GM19324 (cell line): ENCODE measurements at regions not wholly inside any gene's neighbourhood (a gene's known extent, or its start where the extent isn't known, plus 50 kb on each side); places are given as distances from the start of the nearest gene placed in this dataset.
"Not testable (repeated sequence)": the region's sequence is repeated elsewhere in the genome, so short reads cannot be mapped to it uniquely, and the experiment has no call there.

Experiments used
- ATAC-seq: cut with Tn5 transposase; IDR thresholded peaks from one replicate; pipeline ENCODE4 v1.9.1; 2021; ENCODE audit warnings: mild to moderate bottlenecking, moderate library complexity; ENCODE audit not compliant: unreplicated experiment, low FRiP score

DNA sequence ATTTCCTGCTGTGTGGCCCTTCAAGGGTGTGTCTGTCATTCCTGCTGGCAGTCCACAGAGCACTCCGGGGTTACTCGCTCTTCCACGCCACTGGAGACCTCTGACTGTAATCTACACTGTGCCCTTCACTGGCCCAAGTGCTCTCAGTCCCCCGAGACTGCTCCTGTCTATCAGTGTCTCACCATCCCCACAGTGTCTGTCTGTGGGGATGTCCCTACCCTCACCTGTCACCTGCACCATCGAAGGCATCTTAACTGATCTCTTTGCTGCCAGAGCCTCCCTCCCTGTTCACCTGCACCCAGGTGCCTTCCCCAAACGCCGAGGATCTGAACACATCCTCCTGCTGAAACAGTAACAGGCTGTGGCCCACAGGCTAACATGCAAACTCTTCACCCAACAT is 136.7 kb downstream of the MATN1 start:
- no peak for ATAC-seq

DNA sequence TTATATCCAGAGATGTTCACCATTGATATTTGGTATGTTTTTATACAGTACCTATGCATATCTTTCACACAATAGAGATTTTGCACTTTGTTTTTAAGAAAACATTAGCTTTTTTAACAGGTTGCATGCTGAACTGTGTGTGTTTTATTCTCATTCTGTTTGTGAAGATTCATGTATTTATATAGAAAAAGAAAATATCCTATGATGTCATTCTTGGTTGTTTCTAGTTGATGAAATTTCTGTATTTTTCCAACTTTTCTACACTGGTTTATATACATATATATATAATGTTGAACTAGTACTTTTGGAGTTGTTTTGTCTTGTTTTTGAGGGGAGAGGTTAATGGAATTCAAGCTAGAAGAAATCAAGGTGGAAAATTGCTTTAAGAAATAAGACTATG is 143.8 kb downstream of the MATN1 start:
- no peak for ATAC-seq

DNA sequence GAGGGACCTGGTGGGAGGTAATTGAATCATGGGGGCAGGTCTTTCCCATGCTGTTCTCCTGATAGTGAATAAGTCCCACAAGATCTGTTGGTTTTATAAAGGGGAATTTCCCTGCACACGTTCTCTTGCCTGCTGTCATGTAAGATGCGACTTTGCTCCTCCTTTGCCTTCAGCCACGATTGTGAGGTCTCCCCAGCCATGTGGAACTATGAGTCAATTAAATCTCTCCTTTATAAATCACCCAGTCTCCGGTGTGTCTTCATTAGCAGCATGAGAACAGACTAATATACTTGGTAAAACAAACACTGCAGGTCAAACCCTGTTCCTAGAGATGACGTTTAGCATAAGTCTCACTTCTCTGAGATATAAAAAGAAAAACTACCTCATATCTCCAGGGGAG is 148.3 kb downstream of the MATN1 start:
- ATAC-seq = no peak

DNA sequence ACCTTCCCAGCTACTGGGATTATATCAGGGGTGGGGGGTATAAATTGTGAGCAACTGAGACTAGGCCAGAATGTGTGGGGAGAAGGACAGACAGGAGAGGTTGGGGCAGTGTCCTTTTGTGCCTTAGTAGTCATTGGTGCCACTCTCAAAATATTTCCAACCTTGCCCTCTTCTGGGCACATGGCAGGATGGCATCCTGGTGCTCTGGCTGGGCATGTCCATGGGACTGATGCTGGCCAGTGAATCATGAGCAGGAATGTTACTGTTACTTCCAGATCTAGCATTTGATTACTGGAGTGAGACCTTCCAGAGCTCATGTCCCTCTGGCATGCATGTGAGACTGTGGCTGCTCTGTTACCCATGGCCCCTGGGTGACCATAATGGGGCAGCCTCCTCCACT is 151.2 kb downstream of the MATN1 start:
- no peak for ATAC-seq

DNA sequence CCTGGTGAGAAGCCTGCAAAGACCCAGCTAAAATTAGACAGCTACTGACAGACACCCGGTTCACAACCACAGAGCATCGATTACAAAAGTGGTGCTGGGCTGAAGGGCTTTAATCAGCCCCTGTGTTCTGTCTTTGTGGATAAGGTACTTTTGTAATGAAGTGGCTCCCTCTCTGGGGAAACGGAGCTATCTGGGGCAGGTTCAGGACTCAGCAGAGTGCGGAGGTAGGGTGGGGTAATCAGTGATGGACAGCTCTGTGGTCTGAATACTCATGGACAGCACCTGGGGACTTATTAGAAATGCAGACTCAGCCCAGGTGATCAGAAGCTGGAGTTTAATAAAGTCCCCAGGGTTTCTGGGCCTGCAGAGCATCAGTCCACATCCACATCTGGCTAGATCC is 152.0 kb downstream of the MATN1 start:
- ATAC-seq = no peak

DNA sequence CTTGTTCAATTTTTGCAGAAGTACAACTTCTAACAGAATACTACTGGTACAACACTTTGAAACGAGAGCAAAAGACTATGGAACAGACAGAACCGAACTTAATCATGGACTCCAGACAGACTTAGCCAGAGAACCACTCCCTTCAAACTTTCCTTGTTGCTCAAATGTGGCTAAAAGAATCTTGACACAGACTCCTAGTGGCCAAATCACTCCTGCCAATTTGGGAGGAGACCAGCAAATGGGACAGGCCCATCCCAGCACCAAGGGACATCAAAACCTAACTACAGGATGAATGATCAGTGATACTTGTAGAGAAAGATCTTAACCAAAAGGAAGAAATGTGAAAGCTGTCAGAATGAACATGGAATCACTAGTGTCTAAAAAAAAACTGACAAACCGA is 154.0 kb downstream of the MATN1 start:
- no peak for ATAC-seq

DNA sequence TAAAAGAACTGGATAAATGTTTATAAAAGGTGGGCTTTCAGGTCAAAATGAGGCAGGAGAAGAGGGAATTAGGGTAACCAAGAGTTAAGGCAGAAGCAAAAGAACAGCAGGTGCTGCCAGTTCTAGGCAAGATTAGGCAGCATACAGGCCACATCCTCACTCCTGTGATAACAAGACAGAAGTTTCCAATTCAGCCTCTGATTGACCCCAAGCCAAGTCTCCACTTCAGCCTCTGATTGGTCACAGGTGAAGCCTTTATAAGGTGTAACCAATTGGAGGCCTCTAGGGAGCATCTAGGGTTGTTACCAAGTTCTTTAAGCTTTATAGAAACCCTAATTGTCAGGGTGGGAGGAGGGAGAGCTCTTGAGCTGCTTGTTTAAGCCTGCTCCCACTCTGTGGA is 160.8 kb downstream of the MATN1 start:
- no peak for ATAC-seq

DNA sequence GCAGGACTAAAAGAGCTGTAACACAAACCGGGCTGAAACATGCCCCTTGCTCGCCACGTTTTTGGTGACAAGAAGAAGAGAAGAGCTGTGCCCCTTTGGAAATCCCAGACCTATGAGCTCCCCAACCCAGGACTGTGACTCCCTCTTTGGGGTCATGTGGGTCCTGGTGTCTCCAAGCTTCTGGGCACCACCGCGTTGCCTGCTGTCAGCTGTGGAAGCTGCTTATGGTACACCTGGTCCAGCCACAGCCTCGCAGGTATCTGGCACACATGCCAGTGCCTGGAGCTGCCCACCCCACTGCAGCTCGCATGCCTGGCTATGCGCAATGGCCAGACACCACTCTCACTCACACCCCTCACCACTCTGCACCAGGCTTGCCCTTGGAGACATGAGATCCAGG is 171.8 kb downstream of the MATN1 start:
- no peak for ATAC-seq

DNA sequence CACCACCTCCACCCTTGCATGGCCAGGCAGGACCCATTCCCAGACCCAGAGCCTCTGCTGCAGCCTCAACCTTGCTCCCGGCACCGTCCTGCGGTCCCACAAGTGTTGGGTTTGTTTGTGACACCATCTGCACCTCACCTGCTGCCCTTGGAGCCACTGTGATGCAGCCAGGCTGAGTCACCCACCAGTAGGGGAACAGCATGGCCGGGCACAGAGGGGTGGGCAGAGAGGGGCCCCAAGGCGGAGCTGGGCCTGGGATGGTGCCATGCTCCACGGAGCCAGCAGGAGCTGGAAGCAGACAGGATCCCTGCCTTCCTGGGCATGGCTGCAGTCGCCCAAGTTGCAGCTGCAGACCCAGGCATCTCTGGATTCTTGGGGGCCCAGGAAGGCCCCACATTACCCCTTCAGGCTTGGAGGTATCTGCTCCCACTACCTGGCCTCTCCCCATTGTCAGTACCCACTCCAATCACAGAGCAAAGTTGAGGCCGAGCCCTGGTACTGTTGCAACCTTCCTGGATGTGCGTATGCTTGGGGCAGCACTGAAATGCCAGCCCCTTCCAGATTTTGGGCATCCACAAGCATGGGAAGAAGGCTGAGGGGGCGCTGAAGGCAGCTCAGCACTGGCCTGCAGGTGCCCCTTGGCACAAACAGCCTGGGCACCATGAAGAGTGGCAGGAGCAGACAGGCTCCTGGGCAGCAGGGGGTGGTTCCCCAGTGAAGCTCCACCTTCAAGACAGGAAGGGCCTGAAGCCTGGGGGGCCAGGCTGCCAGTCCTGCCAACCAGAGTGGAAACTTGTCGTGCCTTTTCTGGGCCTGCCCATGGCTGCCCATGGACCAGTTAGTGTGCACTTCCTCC is 172.8 kb downstream of the MATN1 start:
- ATAC-seq = no peak

DNA sequence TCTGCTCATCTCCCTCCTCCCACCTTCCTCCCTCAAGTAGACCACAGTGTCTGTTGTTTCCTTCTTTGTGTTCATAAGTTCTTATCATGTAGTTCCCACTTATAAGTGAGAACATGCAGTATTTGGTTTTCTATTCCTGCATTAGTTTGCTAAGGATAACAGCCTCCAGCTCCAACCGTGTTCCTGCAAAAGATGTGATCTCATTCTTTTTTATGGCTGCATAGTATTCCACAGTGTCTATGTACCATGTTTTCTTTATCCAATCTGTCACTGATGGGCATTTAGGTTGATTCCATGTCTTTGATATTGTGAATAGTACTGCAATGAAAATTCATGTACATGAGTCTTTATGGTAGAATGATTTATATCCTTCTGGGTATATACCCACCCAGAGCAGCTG is 173.5 kb downstream of the MATN1 start:
- ATAC-seq = not testable (repeated sequence)

DNA sequence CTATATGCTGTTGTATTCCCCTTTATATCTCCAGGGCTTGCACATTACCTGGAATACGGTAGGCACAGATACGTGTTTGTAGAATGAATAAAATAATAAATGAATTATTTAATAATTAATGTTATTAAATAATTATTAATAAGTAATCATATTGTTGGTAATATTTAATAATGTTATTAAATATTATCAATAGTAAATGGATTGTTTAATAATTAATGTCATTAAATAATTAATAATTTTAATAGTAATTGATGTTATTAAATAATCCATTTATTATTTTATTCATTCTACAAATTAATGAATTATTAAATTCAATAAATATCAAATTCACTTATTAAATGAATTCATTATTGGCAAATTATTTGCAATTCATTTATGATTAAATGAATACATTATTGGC is 175.1 kb downstream of the MATN1 start:
- ATAC-seq = no peak

DNA sequence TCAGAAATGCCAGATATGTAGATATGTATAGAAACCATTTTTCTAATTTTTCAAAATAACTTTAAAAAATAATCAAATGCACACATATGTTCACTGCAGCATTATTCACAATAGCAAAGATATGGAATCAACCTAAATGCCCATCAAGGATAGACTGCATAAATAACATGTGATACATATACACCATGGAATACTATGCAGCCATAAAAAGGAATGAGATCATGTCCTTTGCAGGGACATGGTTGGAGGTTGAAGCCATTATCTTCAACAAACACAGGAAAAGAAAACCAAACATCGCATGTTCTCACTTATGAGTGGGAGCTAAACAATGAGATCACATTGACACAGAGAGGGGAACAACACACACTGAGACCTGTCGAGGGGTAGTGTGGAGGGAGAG is 176.1 kb downstream of the MATN1 start:
- ATAC-seq = not testable (repeated sequence)

DNA sequence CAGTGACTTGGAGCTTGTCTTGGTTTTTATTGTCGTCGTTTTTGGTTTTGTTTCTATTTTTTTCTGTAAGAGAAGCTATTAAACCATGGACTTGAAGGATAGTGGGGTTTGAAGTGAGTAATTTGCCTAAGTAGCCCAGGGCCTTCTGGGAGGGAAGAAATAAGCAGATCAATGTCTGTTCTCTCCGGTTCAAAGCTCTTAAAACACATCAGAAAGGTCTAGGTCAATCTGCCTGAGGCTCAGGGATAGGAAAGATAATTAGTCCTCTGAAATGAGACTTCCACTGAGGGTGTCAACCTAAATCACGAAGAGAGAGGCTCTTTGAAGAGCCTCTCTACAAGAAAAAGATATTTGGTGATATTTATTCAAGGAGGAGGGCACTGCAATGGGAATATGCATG is 178.0 kb downstream of the MATN1 start:
- ATAC-seq = no peak

DNA sequence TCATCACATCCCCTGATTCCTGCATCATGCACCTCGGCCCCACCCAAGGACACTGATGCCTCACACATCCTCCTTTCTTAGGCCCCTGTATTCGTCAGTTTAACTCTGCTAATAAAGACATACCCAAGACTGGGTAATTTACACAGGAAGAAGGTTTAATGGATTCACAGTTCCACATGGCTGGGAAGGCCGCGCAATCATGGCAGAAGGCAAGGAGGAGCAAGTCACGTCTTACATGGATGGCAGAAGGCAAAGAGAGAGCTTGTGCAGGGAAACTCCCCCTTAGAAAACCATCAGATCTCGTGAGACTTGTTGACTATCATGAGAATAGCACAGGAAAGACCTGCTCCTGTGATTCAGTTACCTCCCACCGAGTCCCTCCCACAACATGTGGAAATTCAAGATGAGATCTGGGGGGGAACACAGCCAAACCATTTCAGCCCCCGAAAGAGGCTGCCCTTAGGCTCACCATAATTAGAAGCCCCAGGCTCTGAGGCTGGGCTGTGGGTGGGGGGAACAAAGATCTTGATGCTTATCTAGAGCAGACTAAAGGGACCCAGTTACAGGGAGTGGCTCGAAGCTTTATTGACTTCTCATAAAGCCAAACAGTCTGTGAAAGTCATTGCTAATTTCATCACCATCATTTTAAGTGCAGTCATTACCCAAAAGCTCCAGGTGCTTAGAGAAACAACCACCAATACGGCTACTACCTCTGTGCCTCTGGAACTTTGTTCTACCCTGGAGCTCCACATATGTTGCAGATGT is 181.5 kb downstream of the MATN1 start:
- no peak for ATAC-seq

DNA sequence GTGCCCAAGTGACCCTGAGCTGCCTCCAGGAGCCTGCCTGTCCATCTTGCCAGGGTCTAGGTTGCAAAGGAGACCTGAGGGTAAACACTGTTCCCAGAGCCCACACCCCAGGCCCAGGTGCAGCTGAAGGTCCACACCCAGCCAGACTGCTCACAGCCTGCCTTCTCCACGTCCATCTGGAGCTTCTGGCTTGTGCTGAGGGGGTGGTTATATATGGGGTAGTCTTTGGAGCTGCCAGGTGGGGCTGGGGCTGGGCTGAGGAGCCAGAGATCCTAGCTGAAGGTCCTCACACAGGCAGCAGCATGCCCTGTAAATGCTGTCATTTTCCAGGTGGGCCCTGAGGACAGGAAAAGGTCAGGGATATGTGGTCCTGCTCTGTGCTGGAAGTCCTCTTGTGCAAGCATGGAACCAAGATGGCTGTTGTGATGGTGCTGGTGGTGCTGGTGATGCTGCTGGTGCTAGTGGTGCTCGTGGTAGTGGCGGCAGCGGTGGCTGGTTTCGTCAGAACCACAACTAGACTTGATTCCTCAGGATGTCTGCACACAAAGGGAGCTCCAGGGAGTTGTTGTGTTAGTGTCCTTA is 182.7 kb downstream of the MATN1 start:
- ATAC-seq = no peak

DNA sequence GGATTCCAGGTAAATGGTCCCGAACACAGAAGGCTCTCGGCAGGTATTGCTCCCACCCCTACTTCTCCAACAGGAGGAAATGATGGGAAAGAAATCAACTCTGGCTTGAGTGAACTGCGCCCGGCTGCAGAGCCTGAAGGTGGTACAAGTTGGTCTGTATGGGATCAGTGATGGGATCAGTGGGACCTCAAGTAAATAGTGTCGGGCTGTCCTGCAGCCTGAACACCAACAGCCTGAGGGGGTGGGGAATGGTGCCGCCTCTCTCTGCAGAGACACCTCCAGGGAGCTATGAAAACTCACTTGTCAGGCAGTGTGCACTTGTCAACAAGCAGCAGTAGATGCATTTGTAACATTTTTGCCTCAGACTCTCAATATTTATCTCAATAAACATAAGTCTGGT is 183.5 kb downstream of the MATN1 start:
- no peak for ATAC-seq

DNA sequence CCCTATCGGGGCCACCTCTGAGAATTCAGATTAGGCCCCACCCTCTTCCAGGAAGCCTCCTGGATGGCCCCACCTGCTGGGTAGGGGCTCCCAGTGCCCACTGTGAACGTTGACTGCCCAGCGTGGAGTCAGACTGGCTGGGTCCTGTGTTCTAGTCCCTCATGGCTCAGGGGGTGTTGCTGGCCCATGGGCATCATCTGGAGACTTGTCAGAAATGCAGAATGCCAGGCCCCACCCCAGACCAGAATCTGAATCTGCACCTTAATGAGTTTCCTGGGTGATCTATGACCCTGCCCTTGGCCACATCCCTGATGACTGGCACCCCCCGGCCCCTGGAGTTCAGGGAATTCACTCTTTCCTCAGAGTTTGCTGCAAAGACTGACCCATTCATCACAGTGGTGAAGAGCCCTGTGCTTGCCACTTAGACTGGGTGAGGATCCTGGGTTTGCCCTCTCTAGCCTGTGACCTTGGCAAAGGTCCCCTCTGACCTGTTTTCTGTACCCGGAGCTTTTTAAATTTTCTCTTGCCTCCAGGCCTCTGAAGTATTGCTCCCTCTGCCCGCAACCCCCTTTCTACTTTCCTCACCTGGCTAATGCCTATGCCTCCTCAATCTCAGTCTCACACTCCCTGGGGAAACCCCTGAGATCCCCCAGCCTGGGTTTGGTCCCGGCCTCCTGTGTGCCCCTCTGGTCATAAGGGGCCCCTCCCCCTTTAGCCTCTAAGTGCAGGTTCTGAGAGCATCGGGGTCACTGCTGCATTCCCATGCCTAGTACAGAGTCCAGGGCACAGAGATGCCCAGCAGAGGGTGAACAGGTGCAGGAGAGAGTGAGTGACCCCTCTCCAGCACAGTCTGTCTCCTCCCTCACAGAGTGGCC is 184.2 kb downstream of the MATN1 start:
- no peak for ATAC-seq

DNA sequence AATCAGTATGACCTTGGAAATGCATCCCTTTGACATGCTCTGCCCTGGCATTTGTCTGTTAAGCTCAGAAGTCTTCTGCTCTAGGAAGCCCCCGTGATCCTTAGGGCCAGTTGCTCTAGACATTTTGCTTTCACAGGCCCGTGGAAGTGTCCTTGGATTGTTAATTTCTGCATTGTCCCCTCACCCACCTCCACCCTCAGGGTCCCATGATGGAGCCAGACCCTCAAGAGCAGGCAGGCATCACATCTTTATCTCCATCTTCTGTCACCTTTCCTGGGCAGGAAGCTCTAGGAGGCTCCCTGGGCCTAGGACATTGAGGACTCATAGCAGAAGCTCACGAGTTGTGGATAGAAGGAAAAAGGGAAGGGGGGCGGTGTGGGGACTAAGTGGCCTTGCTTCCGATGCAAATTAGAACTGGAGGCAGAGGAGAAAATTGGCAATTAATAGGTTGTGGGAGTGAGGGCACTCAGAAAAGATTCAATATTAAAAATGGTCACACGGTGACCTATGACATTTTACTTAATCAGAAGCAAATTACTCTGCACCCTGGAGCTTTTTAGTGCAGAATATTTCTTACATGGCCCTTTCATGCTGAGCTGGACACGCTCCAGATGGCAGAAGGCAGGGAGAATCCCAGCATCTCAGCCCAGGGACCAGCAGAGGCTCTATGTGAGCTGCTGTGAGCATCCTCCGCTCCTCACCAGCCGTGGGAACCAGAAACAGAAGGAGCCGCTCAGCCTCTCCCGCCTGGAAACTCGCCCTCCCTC is 185.0 kb downstream of the MATN1 start:
- ATAC-seq = no peak

DNA sequence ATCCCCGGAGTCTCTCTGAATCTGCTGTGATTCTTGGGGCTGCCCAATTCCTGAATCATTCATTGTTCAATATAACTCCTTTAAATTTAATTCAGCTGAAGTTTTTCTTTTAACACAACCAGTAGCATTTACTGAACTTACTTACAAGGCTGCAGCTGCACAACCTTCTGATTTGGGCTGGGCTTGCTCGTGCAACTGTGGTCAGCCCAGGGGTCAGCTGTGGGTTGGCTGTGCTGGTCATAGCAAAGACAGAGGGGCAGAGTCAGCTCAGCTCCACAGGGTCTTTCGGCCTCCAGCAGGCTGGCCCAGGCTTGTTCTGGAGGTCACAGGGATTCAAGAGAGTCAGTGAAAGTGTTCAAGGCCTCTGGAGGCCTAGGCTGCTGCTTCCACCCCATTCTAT is 186.1 kb downstream of the MATN1 start:
- ATAC-seq = no peak

DNA sequence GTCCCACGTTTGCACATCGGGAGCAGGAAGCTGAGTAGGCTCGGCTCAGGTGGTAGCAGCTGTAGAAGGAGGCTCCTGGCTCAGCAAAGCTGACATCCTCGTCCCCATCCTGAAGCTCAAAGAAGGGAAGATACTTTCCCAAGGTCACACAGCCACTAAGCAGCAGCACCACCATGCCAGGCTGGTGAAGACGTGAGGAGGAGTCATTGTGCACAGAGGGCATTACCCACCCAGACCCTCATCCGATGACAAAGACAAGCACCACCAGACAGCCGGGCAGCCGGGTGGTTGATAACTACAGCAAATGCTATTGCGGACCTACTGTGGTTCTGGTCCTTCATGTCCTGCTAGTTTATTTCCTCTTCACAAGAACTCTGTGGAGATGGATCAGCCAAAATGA is 186.9 kb downstream of the MATN1 start:
- no peak for ATAC-seq
